Bone marrow (tissue), 2 donors: ENCODE measurements at regions not wholly inside any gene's neighbourhood (a gene's known extent, or its start where the extent isn't known, plus 50 kb on each side); places are given as distances from the start of the nearest gene placed in this dataset.

ENCODE experiments used
- DNase-seq, 2 donors: peaks; one replicate each; lab custom pipeline; 2025; lab: John Stamatoyannopoulos, UW

DNA sequence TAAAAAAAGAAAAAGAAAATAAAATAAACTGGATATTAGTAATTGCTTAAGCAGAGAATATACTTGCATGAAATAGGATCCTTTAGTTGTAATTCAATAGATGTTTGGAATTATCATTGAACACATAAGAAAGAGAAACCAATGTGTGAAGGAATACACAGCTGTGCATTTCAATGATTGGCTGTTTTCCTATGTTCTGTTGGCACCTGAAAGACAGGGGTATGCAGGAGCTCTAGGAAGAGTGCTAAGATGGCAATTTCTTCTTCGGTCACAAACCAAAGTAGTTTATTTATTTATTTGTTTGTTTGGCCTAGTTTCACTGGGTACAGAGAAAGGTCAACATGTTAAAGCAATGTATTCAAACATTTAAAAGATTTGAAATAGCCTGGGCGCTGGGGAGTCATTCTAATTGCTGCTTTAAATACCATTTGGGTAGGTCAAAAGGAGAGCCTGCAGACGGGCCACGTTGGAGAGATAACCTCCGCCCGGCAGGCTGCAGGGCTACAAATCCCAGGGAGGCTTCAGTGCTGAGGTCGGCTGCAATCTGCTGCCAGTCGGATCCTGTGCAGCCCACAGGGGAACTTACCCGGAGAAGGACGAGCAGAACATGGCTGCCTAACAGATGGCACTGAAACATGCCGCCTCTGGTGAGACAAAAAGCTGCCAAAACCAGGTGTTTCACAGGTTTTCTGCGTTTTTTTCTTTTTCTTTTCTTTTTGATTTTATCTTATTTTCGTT is 154.2 kb upstream of the TYRP1 start:
- DNase-seq = no peak

DNA sequence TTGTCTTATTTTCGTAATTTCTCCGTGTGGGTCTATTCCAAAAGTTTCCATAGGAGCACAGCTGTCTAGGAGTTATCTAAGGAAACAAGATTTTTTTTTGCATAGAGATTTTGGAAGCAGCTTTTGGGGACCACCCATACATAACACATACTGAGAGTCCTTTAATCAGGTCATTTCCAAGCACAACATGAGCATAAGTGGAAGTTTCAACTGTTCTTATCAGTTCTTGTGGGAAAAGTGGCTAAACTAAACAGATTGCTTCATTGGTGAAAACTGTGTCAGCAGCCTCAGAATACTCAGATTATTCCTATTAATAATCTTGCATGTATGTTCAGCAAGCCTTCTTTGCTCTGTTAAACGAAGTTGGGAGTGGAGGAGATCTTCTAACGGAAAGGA is 153.6 kb upstream of the TYRP1 start:
- DNase-seq = no peak

DNA sequence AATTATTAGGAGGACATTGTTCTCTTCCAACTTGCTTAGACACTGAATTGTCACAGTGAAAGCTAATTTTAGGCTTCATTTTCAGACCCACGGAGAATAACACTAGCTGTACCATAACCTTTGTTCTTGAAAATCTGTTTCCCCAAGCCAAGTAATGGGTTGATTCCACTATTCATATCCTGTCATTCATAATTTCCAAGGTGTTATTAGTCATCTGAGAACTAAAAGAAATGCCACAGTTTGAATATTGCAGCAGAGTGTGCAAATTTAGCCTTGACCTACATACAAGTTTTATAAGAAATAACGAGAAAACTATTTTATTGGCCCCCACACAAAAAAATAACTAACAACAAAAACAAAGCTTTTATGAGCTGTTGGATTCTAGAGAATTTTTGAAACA is 148.5 kb upstream of the TYRP1 start:
- no peak for DNase-seq

DNA sequence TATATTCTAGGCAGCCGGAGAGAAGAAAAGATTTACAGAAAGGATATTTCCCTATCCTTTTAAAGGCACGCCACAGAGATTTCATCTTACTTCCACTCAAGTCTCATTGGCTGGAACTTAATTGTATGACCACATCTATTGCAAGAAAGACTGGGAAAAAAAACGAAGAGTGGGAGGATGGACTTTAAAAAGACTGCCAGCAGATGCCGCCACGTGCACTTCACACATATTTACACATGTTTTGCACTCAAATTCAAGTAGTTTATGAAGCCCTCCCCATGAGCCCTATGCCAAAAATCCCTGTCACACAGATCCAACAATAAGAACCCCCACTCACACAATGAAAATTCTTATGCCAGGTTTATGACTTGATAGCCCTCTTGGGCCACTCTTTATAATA is 138.5 kb upstream of the TYRP1 start:
- DNase-seq = no peak

DNA sequence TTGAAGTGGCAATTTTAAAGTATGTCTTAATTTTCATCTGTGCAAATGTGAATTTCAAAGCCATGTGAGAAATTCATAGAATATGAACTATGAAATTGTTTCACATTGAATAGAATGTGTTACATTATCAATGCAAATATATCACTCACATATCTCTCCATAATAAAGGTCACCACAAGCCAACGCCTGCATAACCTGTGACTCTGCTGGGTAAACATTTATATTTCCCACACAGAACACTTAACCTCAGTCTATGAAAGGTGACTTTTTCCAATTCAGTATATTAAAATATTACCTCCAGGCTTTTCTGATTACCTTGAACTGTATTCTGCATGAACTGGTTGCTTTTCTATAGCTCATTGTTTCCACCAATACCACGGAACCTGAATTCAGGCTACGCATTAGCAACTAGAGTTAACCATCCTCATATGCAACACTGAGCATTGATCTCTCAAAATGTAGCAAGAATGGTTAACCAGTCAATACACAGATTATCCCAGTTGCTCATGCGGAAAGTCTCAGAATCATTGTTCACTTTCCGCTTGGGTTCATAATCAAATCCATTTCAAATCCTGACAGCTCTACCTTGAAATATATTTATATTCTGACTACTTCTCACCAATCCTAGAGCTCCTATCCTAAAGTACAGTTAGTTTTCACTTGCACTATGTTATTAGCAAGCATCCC is 126.6 kb upstream of the TYRP1 start:
- no peak for DNase-seq

DNA sequence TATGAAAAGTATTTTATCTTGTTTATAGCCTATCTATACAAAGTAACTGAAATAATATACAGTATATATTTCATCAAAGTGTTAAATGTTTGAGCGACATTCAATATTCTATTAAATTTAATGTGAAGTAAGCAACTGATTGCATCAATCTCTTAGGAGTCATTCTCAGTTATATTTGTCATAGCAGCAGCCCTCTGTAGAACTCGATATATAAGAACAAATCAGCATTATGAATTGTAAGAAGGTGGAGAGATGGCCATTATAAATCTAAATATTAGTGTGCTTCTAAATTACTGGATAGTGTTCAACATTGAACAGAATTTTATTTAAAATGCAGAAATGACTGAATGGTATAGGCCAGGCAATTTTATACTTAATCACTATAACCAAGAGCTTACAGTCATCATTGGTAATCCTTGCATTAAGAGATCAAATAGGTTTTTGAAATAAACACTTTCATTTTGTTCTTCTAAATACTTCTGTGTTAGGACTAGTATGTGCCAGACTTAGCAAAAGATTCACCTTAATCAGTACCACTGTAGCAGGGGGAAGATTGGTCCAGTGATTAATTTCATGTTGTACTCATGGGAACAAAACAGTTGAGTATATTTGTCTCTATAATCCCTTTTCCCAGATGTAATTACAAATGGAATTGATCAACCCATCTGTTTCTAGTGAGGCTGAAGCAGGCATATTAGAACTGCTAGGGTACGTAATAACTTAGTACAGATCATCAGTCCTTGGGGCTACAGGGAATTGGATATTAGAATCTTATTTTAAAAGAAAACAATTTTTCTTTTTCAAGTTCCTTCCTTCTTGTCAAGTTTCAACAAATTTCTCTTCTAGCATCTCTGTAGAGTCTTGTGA is 108.3 kb upstream of the TYRP1 start:
- no peak for DNase-seq

DNA sequence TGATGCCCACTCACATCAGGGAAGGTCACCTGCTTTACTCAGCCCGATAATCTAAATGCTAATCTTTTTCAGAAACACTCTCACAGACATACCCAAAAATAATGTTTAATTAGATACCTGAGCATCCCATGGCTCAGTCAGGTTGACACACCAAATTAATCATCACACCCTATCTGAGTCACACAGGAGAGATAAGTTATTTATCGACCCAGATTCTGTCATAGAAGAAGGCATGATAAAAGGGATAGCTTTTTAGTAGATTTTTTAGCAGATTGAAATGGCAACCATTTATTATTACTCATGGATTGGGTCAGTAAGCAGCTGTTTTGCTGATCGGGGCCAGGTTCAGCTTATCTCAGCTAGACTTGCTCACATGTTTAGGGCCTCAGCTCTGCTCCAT is 97.8 kb upstream of the TYRP1 start:
- no peak for DNase-seq

DNA sequence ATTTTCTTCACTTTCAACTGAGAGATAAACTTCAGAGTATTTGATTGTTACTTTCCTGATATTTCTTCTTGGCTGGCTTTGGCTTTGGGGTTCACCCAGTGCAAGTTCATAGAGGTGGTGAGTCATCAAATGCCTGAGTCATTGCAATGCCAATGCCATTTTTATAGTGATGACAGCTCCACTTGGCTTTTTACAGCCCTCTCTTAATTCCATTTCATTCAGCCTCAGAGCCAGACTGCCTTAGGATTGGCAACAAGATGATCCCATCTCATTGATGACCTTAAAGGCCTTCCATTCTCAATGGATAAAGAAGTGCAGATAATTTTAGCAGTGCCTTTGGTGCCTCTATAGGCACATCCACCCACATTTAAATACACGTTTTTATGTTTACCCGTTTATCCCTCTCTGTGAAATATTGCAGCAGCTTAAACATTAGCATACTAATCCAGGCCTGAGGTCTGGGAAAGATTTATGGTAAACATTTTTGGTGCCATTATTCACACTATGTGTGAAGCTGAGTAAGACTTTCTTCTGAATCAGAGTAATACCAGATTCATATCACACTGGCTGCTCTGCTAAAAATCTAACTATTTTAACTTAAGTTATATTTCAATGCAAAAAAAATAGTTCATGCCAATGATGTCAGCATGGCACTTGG is 88.9 kb upstream of the TYRP1 start:
- DNase-seq = no peak

DNA sequence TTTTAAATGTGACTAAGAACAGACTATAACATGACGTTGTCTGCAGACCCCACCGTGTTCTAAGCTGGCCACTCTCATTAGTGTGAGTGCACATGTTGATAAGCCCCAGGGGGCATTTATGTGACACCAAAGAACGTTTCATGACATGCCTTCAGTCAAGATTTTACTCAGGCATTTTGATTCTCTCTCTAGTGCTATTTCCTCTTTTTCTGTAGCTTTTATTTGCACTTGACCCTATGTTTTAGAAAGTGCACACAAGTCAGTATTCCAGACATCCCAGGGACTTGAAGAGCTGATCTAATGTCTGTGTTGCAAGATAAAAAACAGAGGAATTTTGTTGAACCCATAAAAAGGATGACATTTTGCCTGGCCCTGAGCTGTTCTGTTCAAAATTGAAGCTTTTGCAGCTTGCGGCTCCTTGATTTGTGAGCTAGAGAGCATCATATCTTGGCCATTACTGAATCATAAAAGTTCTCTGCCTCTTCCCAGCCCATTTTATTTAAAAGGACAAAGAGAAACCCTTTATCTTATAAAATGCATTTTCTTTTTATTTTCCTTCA is 80.9 kb upstream of the TYRP1 start:
- DNase-seq = no peak

DNA sequence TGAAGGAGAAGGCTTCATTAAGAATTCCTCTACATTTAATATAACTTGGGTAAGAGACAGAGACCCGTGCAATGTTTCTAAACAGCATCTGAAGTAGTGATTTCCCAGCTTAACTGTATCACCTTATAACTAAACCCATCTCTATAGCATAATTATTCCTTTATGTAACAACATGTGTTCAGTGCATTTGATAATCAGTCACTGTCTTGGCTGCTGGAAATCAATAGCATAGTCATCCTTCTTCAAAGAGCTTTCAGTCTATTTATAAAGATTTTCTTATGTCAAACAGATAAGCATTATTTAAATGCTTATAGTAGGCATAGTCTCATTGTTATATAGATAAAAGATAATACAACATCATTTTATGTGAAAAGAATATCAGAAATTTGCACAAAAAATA is 80.1 kb upstream of the TYRP1 start:
- DNase-seq = no peak

DNA sequence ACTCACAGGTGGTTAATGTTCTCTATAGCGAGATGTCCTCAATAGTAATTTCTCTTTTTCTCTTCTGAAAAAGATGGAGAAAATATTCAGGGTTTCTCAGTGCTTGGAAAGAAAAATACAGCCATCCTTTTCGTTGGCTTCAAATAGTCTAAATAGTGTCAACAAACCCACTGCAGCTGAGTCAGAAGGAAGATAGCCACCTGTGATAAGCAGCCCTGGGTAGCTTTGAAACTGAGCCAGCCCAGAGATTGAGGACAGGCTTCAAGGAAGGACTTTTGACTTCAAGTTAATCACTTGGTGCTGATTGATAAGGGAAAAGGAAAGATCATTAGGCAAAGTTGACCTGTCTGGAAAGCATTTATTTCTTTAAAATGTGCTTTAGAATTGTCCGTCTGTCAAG is 78.7 kb upstream of the TYRP1 start:
- DNase-seq = no peak

DNA sequence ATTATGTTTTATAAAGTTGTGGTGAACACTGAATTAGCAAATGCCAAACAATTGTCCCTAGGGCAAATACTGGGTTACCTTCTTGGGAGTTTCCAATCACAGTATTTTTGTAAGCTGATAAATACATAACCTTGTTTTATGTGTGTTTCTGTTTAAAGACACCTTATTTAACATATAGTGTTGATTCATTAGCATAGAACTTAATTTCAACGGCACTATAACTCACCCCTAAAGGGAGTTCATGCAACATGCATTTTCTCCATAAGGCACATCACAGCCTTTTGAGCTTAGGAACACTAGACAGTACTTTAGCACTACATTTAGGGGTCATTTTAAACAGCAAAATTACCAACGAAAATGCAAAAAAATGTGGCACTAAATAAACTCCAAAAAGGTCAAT is 74.2 kb upstream of the TYRP1 start:
- DNase-seq = no peak

DNA sequence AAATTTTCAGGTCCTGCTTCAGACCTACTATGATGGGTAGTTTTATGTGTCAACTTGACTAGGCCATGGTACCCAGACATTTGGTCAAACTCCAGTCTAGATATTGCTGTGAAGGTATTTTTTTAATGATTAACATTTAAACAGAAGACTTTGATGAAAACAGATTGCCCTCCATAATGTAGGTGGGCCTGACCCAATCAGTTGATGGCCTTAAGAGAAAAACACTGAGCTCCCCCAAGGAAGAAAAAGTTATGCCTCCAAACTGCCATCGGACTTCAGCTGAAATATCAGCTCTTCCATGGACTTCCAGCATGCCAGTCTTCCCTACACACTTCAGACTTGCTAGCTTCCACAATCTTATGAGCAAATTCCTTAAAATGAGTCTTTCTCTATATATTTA is 67.3 kb upstream of the TYRP1 start:
- no peak for DNase-seq

DNA sequence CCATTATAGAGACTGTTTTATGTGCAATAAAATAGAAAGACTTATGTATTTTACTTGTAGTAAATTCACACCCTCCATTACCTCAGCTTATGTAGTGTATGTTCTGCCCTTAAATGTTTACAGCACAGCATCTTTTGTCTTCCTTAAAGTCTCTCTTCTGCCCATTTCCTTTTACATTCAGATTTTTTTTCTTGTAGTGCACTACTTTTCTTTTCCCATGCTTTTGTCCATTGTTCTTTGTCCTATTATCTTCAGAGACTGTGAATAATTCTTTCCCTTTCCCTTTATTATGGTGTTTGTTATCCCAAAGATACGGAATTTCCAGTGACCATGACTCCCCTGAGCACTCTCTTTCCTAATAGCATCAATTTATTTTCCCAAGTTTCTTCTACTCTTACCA is 66.1 kb upstream of the TYRP1 start:
- no peak for DNase-seq

DNA sequence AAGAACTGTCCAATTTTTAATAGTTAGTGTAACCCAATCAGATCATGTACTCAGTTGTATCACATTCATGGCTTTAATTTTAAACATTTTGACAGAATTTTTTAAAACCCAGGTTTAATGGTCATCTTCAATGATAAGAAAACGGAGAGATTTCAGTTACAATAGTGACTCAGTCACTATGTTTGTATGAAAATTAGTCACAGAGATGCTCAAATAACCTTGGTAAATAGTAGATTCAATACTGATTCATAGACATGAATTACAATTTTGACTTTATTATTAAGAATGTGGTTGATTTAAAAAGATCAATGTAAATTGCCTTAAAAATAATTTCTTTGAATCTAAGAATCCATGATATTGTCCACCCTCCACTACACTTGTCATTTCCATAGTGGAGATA is 64.6 kb upstream of the TYRP1 start:
- no peak for DNase-seq

DNA sequence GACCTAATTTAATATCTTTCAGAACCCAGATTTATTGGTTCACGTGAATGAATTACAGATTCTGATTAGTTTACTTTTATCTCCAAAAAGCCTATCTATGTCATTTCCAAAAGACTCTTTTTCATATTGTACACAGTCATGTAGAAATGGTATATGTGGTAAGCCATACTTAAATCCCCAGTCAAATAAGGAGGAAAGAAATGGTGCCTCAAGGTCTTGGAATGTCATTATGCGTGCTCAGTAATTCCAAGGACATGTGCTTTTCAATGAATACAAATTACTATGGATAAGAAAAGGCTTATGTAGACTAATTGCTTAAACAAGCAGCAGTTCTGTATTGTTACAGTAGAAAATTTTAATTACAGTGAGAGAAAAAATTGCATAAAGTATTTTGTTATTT is 64.1 kb upstream of the TYRP1 start:
- DNase-seq = no peak

DNA sequence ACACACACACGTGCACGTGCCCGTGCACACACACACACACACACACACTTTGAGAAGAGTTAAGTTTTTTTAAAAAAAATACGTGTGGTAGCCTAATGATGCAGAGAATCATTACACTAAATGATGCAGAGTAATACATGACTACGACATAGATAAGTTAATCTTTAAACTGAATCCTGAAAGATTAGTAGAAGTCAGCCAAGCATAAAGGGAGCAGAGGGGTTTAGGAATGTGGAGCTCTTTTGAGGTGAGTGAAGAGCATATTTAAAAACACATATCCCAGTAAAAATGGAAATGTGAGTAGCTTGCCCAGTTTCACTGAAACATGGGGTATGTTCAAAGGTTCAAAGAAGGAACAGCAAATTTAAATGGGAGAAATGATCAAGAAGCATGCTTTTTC is 61.3 kb upstream of the TYRP1 start:
- no peak for DNase-seq

DNA sequence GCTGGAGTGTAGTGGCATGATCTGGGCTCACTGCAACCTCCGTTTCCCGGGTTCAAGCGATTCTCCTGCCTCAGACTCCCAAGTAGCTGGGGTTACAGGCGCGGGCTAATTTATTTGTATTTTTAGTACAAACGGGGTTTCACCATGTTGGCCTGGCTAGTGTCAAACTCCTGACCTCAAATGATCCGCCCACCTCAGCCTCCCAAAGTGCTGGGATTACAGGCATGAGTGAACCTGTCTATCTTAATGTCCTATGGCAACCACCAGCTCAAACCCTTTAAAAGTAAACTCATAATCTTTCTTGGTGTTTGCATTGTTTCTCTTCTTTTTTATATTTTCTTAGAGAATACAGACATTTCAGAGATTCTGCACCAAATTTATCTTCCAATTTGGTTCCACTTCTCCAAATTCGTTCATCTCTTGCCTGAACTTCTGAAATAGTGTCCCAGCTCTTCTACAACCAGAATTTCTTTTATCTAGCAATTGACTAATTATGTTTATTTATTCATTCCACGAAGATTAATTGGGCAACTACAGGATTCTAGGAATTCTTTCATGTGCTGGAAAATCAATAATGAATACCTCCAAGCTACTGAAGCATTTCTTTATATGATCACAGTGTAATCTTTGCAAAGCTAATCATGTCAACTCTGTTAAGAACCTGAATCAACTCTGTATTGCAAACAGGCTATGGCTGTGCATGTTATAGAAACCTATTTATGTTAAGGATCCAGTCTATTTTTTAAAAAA is 60.0 kb upstream of the TYRP1 start:
- no peak for DNase-seq

DNA sequence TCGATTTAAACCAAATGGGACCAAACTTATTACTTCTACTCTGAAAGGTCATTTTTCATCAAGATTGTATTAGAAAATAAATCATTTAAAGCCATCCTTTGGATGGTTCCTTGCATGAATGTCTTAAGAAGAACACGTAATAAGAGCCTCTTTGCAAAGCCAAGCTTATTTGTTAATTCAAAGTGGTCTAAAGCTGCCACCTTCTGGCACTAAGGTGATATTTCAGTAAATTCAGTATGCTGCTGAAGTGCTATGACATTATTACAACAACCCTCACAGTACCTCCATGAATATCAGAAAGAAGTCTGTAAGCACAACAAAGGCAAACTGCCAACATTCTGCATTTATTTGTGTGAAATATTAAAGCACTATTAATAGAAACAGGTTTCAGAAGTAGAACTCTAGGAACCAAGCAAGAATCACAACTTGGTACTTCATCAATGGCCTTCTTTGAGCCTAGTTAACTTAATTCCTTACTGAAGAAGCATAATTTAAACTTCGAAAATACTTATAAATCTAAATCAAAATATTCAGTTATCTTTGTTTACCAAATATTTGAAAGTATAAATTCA is 53.1 kb upstream of the TYRP1 start:
- DNase-seq = peak in 1 of 2 donors; percentile 16

DNA sequence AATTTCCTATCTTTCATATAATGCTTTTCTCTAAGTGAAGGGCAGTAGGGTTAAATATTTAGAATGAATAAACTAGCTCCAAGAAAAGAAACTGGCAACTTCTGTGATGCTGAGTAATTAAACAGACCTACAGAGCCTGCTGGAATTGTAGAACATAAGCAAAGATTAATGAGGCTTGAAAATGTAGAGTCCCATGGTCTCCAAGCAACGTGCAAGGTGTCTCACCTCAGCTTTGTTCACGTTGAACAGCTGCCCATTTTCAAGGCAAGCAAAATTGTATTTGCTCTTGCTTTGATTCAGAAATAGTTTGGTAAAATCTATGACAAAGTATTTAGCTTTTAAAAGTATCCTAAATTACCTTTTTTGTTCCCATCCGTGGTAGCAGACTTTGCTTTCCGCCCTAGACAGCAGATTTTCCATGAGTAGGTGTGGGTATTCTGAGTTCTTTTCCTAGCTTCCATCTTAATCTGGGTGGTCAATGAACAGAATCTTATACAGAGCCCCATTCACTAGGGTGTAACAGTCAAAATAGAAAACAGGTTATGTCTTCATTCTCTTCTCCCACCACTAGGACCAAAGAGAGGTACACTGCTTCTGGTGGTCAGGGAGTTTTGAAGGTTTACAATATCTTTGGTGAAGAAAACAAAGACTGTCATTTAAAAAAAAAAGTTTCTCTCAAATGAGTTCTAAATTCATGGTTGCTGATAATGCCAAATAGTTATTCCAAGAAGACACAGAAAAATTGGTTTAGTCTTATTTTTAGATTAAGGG is 52.1 kb upstream of the TYRP1 start:
- no peak for DNase-seq
